WTC11 (cell line): ENCODE measurements at regions not wholly inside any gene's neighbourhood (a gene's known extent, or its start where the extent isn't known, plus 50 kb on each side); places are given as distances from the start of the nearest gene placed in this dataset.

Source experiments
- ATAC-seq: fragments of 200-7000 bp; cut with Tn5 transposase; 2 replicates; pipeline ENCODE4 v1.10.0; 2021; ENCODE audit warnings: mild to moderate bottlenecking, moderate library complexity
- CTCF ChIA-PET: fragments of 300-600 bp; sonication (Branson Sonifier 250); formaldehyde crosslinking; loops from one replicate; lab custom pipeline; 2021; ENCODE audit warnings: antibody characterized with exemption; lab: Charles Lee
- POLR2A ChIA-PET: fragments of 350-600 bp; sonication (Branson Sonifier 250); formaldehyde crosslinking; loops from one replicate; lab custom pipeline; 2021; ENCODE audit warnings: antibody characterized with exemption; lab: Charles Lee
- DNase-seq: peaks from one replicate; pipeline ENCODE4 v3.0.0; 2021; ENCODE audit warnings: low spot score
- H3K27ac Mint-ChIP-seq: 2 replicates; pipeline ENCODE4 v1.8.0; 2021; ENCODE audit warnings: mixed read lengths
- H3K27me3 Mint-ChIP-seq: 2 replicates; pipeline ENCODE4 v1.8.0; 2021; ENCODE audit warnings: low read depth, mild to moderate bottlenecking, moderate library complexity, mixed read lengths
- H3K36me3 Mint-ChIP-seq: 2 replicates; pipeline ENCODE4 v1.8.0; 2021; ENCODE audit warnings: mixed read lengths
- H3K4me1 Mint-ChIP-seq: 2 replicates; pipeline ENCODE4 v1.8.0; 2022; ENCODE audit warnings: mixed read lengths
- H3K4me3 Mint-ChIP-seq: 2 replicates; pipeline ENCODE4 v1.8.0; 2021; ENCODE audit warnings: mild to moderate bottlenecking, moderate library complexity, mixed read lengths
- H3K9me3 Mint-ChIP-seq: 2 replicates; pipeline ENCODE4 v1.8.0; 2021; ENCODE audit warnings: mixed read lengths
- ARID4B ChIP-seq: sonication (generic); formaldehyde crosslinking; IDR thresholded peaks from 2 replicates; pipeline ENCODE4 v1.8.0; 2023; ENCODE audit warnings: missing genetic modification reagents, mild to moderate bottlenecking, borderline replicate concordance
- ETV6 ChIP-seq: sonication (generic); formaldehyde crosslinking; IDR thresholded peaks from 2 replicates; pipeline ENCODE4 v1.8.1; 2022; ENCODE audit warnings: mild to moderate bottlenecking, missing genetic modification reagents
- FOXP1 ChIP-seq: sonication (generic); formaldehyde crosslinking; IDR thresholded peaks from 2 replicates; pipeline ENCODE4 v1.8.0; 2022; ENCODE audit warnings: missing genetic modification reagents, mild to moderate bottlenecking, moderate library complexity, borderline replicate concordance
- HMGA2 ChIP-seq: fragments of 250-450 bp; sonication (Bioruptor Pico); IDR thresholded peaks from 2 replicates; pipeline ENCODE4 v1.4.0; 2021; ENCODE audit warnings: mild to moderate bottlenecking, moderate library complexity
- IRF1 ChIP-seq: sonication (generic); formaldehyde crosslinking; IDR thresholded peaks from 2 replicates; pipeline ENCODE4 v1.8.0; 2023; ENCODE audit warnings: missing genetic modification reagents
- OVOL2 ChIP-seq: fragments of 250-450 bp; sonication (Bioruptor Pico); IDR thresholded peaks from 2 replicates; pipeline ENCODE4 v1.9.0; 2021; ENCODE audit warnings: mild to moderate bottlenecking, borderline replicate concordance
- STAT6 ChIP-seq: sonication (generic); formaldehyde crosslinking; conservative IDR thresholded peaks from 2 replicates; pipeline ENCODE4 v1.8.1; 2023; ENCODE audit warnings: mild to moderate bottlenecking, low read depth, missing genetic modification reagents, moderate library complexity
- TP53 ChIP-seq: sonication (generic); formaldehyde crosslinking; IDR thresholded peaks from 2 replicates; pipeline ENCODE4 v1.8.1; 2023; ENCODE audit warnings: mild to moderate bottlenecking, missing genetic modification reagents
- ZBTB43 ChIP-seq: sonication (generic); formaldehyde crosslinking; IDR thresholded peaks from 2 replicates; pipeline ENCODE4 v1.8.1; 2023; ENCODE audit warnings: mild to moderate bottlenecking, missing genetic modification reagents
- ZNF263 ChIP-seq: sonication (generic); formaldehyde crosslinking; IDR thresholded peaks from 2 replicates; pipeline ENCODE4 v1.8.1; 2022; ENCODE audit warnings: low read depth, mild to moderate bottlenecking, moderate library complexity, missing genetic modification reagents

- TF ChIP-seq ARID4B (CRISPR knock-in tag) (no peak), ZBTB43 (CRISPR knock-in tag) (no peak), TP53 (CRISPR knock-in tag) (no peak)
Observed at GRCh38 chr3:72127224-72127612, 342.3 kb upstream of the PROK2 start (continued).

GRCh38 chr3:72126441-72127223 is 341.7 kb upstream of the PROK2 start:
- ChIA-PET POLR2A (no interaction called here), CTCF (no interaction called here)
- TF ChIP-seq STAT6 (CRISPR knock-in tag) (no peak), OVOL2 (CRISPR knock-in tag) (no peak), HMGA2 (CRISPR knock-in tag) (no peak), FOXP1 (no peak)
- H3K4me1 Mint-ChIP-seq, result no peaks in the 10 kb centered on the region
- H3K27me3 Mint-ChIP-seq, result no peaks in the 10 kb centered on the region
- DNase-seq (no peak), ATAC-seq (no peak)
- peaks cover 6% of the 10 kb centered on the region; the same call in 1 of the 2 replicates for H3K9me3 Mint-ChIP-seq
- no peak overlapping the region for H3K4me3 Mint-ChIP-seq
- H3K27ac Mint-ChIP-seq, result no peak overlapping the region
- no peaks in the 10 kb centered on the region for H3K36me3 Mint-ChIP-seq

- no peak overlapping the region for H3K4me3 Mint-ChIP-seq
- ChIA-PET POLR2A (no interaction called here), CTCF (no interaction called here)
- DNase-seq (no peak), ATAC-seq (no peak)
- no peaks in the 10 kb centered on the region; the same call in 1 of the 2 replicates for H3K9me3 Mint-ChIP-seq
- H3K27ac Mint-ChIP-seq, result no peak overlapping the region
- TF ChIP-seq ZNF263 (CRISPR knock-in tag), result no peak
- no peak for TF ChIP-seq IRF1 (CRISPR knock-in tag)
- no peak for TF ChIP-seq FOXP1
- TF ChIP-seq ETV6 (CRISPR knock-in tag), result no peak
- H3K4me1 Mint-ChIP-seq, result no peaks in the 10 kb centered on the region
- H3K36me3 Mint-ChIP-seq, result no peaks in the 10 kb centered on the region
- H3K27me3 Mint-ChIP-seq, result no peaks in the 10 kb centered on the region
Observed at GRCh38 chr3:72123908-72124441, 339.0 kb upstream of the PROK2 start.
